GM12892 (cell line): ENCODE measurements at regions not wholly inside any gene's neighbourhood (a gene's known extent, or its start where the extent isn't known, plus 50 kb on each side); places are given as distances from the start of the nearest gene placed in this dataset.

Experiments used
- POLR2A ChIP-seq: IDR thresholded peaks from 2 replicates; pipeline ENCODE4 v1.6.1; 2011; ENCODE audit warnings: low read depth, low read length, control low read depth
- POLR2AphosphoS5 ChIP-seq: IDR thresholded peaks from 2 replicates; pipeline ENCODE4 v1.6.1; 2011; ENCODE audit warnings: low read depth, low read length, control low read depth
- TAF1 ChIP-seq: IDR thresholded peaks from 2 replicates; pipeline ENCODE4 v1.6.1; 2011; ENCODE audit warnings: low read depth, mild to moderate bottlenecking, control low read depth, low read length, borderline replicate concordance

GRCh38 chr2:16151281-16151570 is 210.9 kb downstream of the MYCN start:
- no peak for TF ChIP-seq POLR2A
- no peak for TF ChIP-seq POLR2AphosphoS5
- no peak for TF ChIP-seq TAF1
